ENCODE measurements at regions not wholly inside any gene's neighbourhood (a gene's known extent, or its start where the extent isn't known, plus 50 kb on each side); places are given as distances from the start of the nearest gene placed in this dataset.

- H3K9me3 ChIP-seq (replicated peaks) = peaks cover 8% of the 10 kb centered on the region
- no peak for DNase-seq
- no peak overlapping the region for H3K27ac ChIP-seq (replicated peaks)
- no peaks in the 10 kb centered on the region for H3K4me1 ChIP-seq
- intact Hi-C loops (cut with micrococcal nuclease) = no loop called here
- TF ChIP-seq CTCF (IDR thresholded peaks at IDR 0.05; ENCODE audit: borderline replicate concordance) = no peak
- no peaks in the 10 kb centered on the region for H3K36me3 ChIP-seq
- no peaks in the 10 kb centered on the region for H3K27me3 ChIP-seq (ENCODE audit: low read depth)
- no peak overlapping the region for H3K4me3 ChIP-seq
These were observed 464.7 kb upstream of the SLC35B3 start for GRCh38 chr6:8900056-8900455.

- no peaks in the 10 kb centered on the region for H3K27me3 ChIP-seq (ENCODE audit: low read depth)
- no peak for DNase-seq
- intact Hi-C loops (cut with micrococcal nuclease) = no loop called here
- H3K4me3 ChIP-seq = no peak overlapping the region
- no peak overlapping the region for H3K27ac ChIP-seq (replicated peaks)
- no peaks in the 10 kb centered on the region for H3K36me3 ChIP-seq
- no peak for TF ChIP-seq CTCF (IDR thresholded peaks at IDR 0.05; ENCODE audit: borderline replicate concordance)
- H3K4me1 ChIP-seq = no peaks in the 10 kb centered on the region
- no peaks in the 10 kb centered on the region for H3K9me3 ChIP-seq (replicated peaks)
These were observed 454.2 kb upstream of the SLC35B3 start for GRCh38 chr6:8889514-8889913.

GRCh38 chr6:8888468-8888867, 453.1 kb upstream of the SLC35B3 start:
- Histone ChIP-seq H3K4me1 (no peaks in the 10 kb centered on the region), H3K4me3 (no peak overlapping the region), H3K27ac (replicated peaks) (no peak overlapping the region), H3K9me3 (replicated peaks) (no peaks in the 10 kb centered on the region), H3K36me3 (no peaks in the 10 kb centered on the region), H3K27me3 (ENCODE audit: low read depth) (no peaks in the 10 kb centered on the region)
- TF ChIP-seq CTCF (IDR thresholded peaks at IDR 0.05; ENCODE audit: borderline replicate concordance) = peak; percentile 28
- intact Hi-C loops (cut with micrococcal nuclease) = no loop called here
- DNase-seq = no peak

- Histone ChIP-seq H3K4me3 (no peak overlapping the region), H3K27ac (replicated peaks) (no peak overlapping the region), H3K4me1 (no peaks in the 10 kb centered on the region), H3K27me3 (ENCODE audit: low read depth) (no peaks in the 10 kb centered on the region), H3K36me3 (no peaks in the 10 kb centered on the region), H3K9me3 (replicated peaks) (no peaks in the 10 kb centered on the region)
- DNase-seq = no peak
- TF ChIP-seq CTCF (IDR thresholded peaks at IDR 0.05; ENCODE audit: borderline replicate concordance) = no peak
- intact Hi-C loops (cut with micrococcal nuclease) = no loop called here
These were observed 446.3 kb upstream of the SLC35B3 start for GRCh38 chr6:8881663-8882062.

GRCh38 chr6:8879334-8879733, 444.0 kb upstream of the SLC35B3 start:
- Histone ChIP-seq H3K27ac (replicated peaks) (no peak overlapping the region), H3K4me1 (no peaks in the 10 kb centered on the region), H3K9me3 (replicated peaks) (no peaks in the 10 kb centered on the region), H3K36me3 (no peaks in the 10 kb centered on the region), H3K4me3 (no peak overlapping the region), H3K27me3 (ENCODE audit: low read depth) (no peaks in the 10 kb centered on the region)
- intact Hi-C loops (cut with micrococcal nuclease) = no loop called here
- TF ChIP-seq CTCF (IDR thresholded peaks at IDR 0.05; ENCODE audit: borderline replicate concordance) = no peak
- no peak for DNase-seq

GRCh38 chr6:8875986-8876385, 440.6 kb upstream of the SLC35B3 start:
- DNase-seq = no peak
- no peak for TF ChIP-seq CTCF (IDR thresholded peaks at IDR 0.05; ENCODE audit: borderline replicate concordance)
- Histone ChIP-seq H3K27ac (replicated peaks) (no peak overlapping the region), H3K4me1 (no peaks in the 10 kb centered on the region), H3K4me3 (no peak overlapping the region), H3K36me3 (no peaks in the 10 kb centered on the region), H3K27me3 (ENCODE audit: low read depth) (no peaks in the 10 kb centered on the region), H3K9me3 (replicated peaks) (no peaks in the 10 kb centered on the region)
- intact Hi-C loops (cut with micrococcal nuclease) = no loop called here

Data from left ventricle myocardium inferior (tissue), 1 donor.